ENCODE measurements at regions not wholly inside any gene's neighbourhood (a gene's known extent, or its start where the extent isn't known, plus 50 kb on each side); places are given as distances from the start of the nearest gene placed in this dataset.

DNA sequence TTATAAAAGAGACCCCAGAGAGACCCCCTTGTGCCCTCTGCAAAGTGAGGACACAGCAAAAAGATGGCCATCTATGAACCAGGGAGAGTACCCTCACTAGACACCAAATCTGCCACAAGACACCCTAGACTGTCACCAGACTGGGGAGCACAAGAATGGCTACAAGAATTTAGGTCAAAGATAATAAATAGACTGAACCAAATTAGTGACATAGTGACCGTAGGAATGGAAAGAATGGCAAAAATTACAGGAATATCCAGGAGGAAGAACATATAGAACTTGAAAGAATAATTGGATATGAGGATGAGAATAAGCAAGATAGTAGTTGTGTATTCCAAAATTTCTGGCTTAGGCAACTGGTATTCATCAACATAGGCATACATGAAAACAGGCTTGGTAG is 235.0 kb downstream of the NNT start:
- TF ChIP-seq, protein P1, sequence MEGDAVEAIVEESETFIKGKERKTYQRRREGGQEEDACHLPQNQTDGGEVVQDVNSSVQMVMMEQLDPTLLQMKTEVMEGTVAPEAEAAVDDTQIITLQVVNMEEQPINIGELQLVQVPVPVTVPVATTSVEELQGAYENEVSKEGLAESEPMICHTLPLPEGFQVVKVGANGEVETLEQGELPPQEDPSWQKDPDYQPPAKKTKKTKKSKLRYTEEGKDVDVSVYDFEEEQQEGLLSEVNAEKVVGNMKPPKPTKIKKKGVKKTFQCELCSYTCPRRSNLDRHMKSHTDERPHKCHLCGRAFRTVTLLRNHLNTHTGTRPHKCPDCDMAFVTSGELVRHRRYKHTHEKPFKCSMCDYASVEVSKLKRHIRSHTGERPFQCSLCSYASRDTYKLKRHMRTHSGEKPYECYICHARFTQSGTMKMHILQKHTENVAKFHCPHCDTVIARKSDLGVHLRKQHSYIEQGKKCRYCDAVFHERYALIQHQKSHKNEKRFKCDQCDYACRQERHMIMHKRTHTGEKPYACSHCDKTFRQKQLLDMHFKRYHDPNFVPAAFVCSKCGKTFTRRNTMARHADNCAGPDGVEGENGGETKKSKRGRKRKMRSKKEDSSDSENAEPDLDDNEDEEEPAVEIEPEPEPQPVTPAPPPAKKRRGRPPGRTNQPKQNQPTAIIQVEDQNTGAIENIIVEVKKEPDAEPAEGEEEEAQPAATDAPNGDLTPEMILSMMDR (IDR thresholded peaks at IDR 0.05): no peak
- no peak for TF ChIP-seq EZH2 (IDR thresholded peaks at IDR 0.05)

Measured in neural progenitor cell (in vitro differentiated cells).